Adrenal gland (tissue), 5 donors: ENCODE measurements at regions not wholly inside any gene's neighbourhood (a gene's known extent, or its start where the extent isn't known, plus 50 kb on each side); places are given as distances from the start of the nearest gene placed in this dataset.

ENCODE experiments used
- POLR2A ChIP-seq, 2 donors: fragments of 450-650 bp; IDR thresholded peaks; one replicate each; pipeline ENCODE4 v1.6.1; 2017; ENCODE audit warnings: antibody characterized with exemption in 2 of 2, mild to moderate bottlenecking in 2 of 2, moderate library complexity in 1 of 2
- TF ChIP-seq, protein P1 (sequence below), 6 experiments: fragments of 450-650 bp in 4 of 6; fragments of 200-600 bp in 2 of 6; sonication (generic) in 1 of 6; IDR thresholded peaks; 1 replicate in 5 of 6; 2 replicates in 1 of 6; pipeline versions ENCODE4 v1.5.1 to v1.8.0; 2016 to 2021; ENCODE audit warnings: antibody characterized with exemption in 6 of 6, mild to moderate bottlenecking in 2 of 6, moderate library complexity in 1 of 6
- donor health status: DM: no; HTN: no; CAD: no.

DNA sequence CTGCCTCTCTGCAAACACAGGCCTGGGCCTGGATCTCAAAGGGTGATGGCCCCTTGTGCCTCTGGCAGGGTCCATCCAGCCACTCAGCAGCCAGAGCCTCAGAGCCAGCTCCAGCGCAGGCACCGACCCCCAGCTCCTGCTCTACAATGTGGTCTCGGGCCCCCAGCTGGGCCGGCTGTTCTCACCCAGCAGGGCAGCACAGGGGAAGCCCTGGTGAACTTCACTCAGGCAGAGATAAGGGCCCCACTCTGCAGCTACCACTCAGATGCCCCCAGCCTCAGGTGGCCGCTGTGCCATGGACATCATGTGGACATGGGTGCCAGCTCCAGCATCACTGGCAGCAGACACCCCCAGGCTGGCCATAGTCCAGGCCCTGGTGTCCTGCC is 173.1 kb downstream of the TBC1D2B start:
- TF ChIP-seq, protein P1, sequence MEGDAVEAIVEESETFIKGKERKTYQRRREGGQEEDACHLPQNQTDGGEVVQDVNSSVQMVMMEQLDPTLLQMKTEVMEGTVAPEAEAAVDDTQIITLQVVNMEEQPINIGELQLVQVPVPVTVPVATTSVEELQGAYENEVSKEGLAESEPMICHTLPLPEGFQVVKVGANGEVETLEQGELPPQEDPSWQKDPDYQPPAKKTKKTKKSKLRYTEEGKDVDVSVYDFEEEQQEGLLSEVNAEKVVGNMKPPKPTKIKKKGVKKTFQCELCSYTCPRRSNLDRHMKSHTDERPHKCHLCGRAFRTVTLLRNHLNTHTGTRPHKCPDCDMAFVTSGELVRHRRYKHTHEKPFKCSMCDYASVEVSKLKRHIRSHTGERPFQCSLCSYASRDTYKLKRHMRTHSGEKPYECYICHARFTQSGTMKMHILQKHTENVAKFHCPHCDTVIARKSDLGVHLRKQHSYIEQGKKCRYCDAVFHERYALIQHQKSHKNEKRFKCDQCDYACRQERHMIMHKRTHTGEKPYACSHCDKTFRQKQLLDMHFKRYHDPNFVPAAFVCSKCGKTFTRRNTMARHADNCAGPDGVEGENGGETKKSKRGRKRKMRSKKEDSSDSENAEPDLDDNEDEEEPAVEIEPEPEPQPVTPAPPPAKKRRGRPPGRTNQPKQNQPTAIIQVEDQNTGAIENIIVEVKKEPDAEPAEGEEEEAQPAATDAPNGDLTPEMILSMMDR (IDR thresholded peaks at IDR 0.05), result no peak
- TF ChIP-seq POLR2A (IDR thresholded peaks at IDR 0.05), result no peak
